HCT116 (cell line): ENCODE measurements at regions not wholly inside any gene's neighbourhood (a gene's known extent, or its start where the extent isn't known, plus 50 kb on each side); places are given as distances from the start of the nearest gene placed in this dataset.

Experiments used
- MAX ChIP-seq: IDR thresholded peaks from 2 replicates; pipeline ENCODE4 v1.6.1; 2012
- POLR2A ChIP-seq: IDR thresholded peaks from 2 replicates; pipeline ENCODE4 v1.7.0; 2011; ENCODE audit warnings: borderline replicate concordance; ENCODE audit not compliant: insufficient read depth, insufficient read length; ENCODE audit errors: extremely low read depth
- POLR2AphosphoS5 ChIP-seq: IDR thresholded peaks from 2 replicates; pipeline ENCODE4 v1.6.1; 2011; ENCODE audit warnings: mild to moderate bottlenecking, low read depth, low read length, moderate library complexity
- REST ChIP-seq: IDR thresholded peaks from 2 replicates; pipeline ENCODE4 v1.6.1; 2012; ENCODE audit warnings: low read depth
- TF ChIP-seq, protein P1 (sequence below), 3 experiments: fragments of 200-600 bp in 1 of 3; sonication (generic) in 1 of 3; IDR thresholded peaks in 2 of 3; conservative IDR thresholded peaks in 1 of 3; 2 replicates each; pipeline ENCODE4 v1.5.1; 2012 to 2017; ENCODE audit warnings: low read depth in 2 of 3, low read length in 2 of 3, antibody characterized with exemption in 1 of 3, borderline replicate concordance in 1 of 3, control low read depth in 1 of 3, mild to moderate bottlenecking in 1 of 3, mixed read lengths in 1 of 3, mixed run types in 1 of 3, moderate library complexity in 1 of 3; ENCODE audit not compliant: insufficient read depth in 1 of 3

- TF ChIP-seq, protein P1, sequence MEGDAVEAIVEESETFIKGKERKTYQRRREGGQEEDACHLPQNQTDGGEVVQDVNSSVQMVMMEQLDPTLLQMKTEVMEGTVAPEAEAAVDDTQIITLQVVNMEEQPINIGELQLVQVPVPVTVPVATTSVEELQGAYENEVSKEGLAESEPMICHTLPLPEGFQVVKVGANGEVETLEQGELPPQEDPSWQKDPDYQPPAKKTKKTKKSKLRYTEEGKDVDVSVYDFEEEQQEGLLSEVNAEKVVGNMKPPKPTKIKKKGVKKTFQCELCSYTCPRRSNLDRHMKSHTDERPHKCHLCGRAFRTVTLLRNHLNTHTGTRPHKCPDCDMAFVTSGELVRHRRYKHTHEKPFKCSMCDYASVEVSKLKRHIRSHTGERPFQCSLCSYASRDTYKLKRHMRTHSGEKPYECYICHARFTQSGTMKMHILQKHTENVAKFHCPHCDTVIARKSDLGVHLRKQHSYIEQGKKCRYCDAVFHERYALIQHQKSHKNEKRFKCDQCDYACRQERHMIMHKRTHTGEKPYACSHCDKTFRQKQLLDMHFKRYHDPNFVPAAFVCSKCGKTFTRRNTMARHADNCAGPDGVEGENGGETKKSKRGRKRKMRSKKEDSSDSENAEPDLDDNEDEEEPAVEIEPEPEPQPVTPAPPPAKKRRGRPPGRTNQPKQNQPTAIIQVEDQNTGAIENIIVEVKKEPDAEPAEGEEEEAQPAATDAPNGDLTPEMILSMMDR (IDR thresholded peaks at IDR 0.05 in 2 of 3, conservative IDR thresholded peaks at IDR 0.05 in 1 of 3; ENCODE audit: borderline replicate concordance in 1 of 3, insufficient read depth in 1 of 3, low read depth in 2 of 3, low read length in 2 of 3): no peak
- no peak for TF ChIP-seq POLR2A
- no peak for TF ChIP-seq MAX
- no peak for TF ChIP-seq POLR2AphosphoS5
- TF ChIP-seq REST: no peak
These were observed 113.4 kb upstream of the IRS2 start for GRCh38 chr13:109899748-109900147.
